H1 (cell line): ENCODE measurements at regions not wholly inside any gene's neighbourhood (a gene's known extent, or its start where the extent isn't known, plus 50 kb on each side); places are given as distances from the start of the nearest gene placed in this dataset.

ENCODE experiments used
- CTCF ChIA-PET: fragments of 300-600 bp; sonication (Branson Sonifier 250); formaldehyde crosslinking; loops from one replicate; lab custom pipeline; 2021; ENCODE audit not compliant: partially characterized antibody; lab: Charles Lee
- POLR2A ChIA-PET: fragments of 300-600 bp; sonication (Branson Sonifier 250); formaldehyde crosslinking; loops from one replicate; lab custom pipeline; 2021; ENCODE audit warnings: inconsistent platforms; ENCODE audit not compliant: partially characterized antibody; lab: Charles Lee
- DNase-seq, 2 experiments: peaks; one replicate each; pipeline versions ENCODE4 v3.0.0 to v3.0.0-alpha.2; 2010 to 2022; ENCODE audit warnings: low spot score in 2 of 2, low read depth in 1 of 2, mixed read lengths in 1 of 2
- FAIRE-seq: peaks from 2 replicates; lab custom pipeline; 2011; peaks lifted over from hg19 to GRCh38; lab: Jason Lieb, UNC
- H2AFZ ChIP-seq: 2 replicates; pipeline ENCODE4 v1.8.1; 2012; ENCODE audit warnings: low read length, inconsistent platforms
- H2AK5ac ChIP-seq: 2 replicates; pipeline ENCODE4 v1.6.1; 2013; ENCODE audit warnings: low read depth, low read length
- H2BK120ac ChIP-seq: replicated peaks from 2 replicates; pipeline ENCODE3; 2013; ENCODE audit warnings: low read depth, low read length, inconsistent platforms
- H2BK12ac ChIP-seq: 2 replicates; pipeline ENCODE4 v1.6.1; 2013; ENCODE audit warnings: low read depth, low read length
- H2BK15ac ChIP-seq: 2 replicates; pipeline ENCODE4 v1.6.1; 2013; ENCODE audit warnings: low read length
- H2BK20ac ChIP-seq: 2 replicates; pipeline ENCODE4 v1.6.1; 2013; ENCODE audit warnings: low read length
- H2BK5ac ChIP-seq: 2 replicates; pipeline ENCODE4 v1.6.1; 2013; ENCODE audit warnings: low read depth, low read length
- H3K14ac ChIP-seq: 2 replicates; pipeline ENCODE4 v1.6.1; 2013; ENCODE audit warnings: inconsistent platforms; ENCODE audit not compliant: insufficient read length
- H3K18ac ChIP-seq: 2 replicates; pipeline ENCODE4 v1.6.1; 2013; ENCODE audit warnings: low read length; ENCODE audit errors: extremely low read depth
- H3K23ac ChIP-seq: 2 replicates; pipeline ENCODE4 v1.6.1; 2013; ENCODE audit warnings: inconsistent platforms; ENCODE audit not compliant: insufficient read length
- H3K23me2 ChIP-seq: 2 replicates; pipeline ENCODE4 v1.6.1; 2013; ENCODE audit warnings: low read depth, low read length
- H3K27ac ChIP-seq: 2 replicates; pipeline ENCODE4 v1.6.1; 2011; ENCODE audit warnings: low read depth, low read length, inconsistent platforms
- H3K27me3 ChIP-seq, 4 experiments: replicated peaks in 1 of 4; 1 replicate in 1 of 4; 2 replicates in 3 of 4; pipeline versions ENCODE4 v1.6.1 to v1.8.1; 2011 to 2013; ENCODE audit warnings: low read length in 3 of 4, mild to moderate bottlenecking in 3 of 4, inconsistent platforms in 2 of 4, mixed read lengths in 2 of 4, moderate library complexity in 1 of 4; ENCODE audit not compliant: control insufficient read depth in 3 of 4, insufficient read depth in 3 of 4; ENCODE audit errors: extremely low read depth in 1 of 4
- H3K36me3 ChIP-seq, 4 experiments: 2 replicates each; pipeline versions ENCODE4 v1.6.1 to v1.8.1; 2011 to 2013; ENCODE audit warnings: mild to moderate bottlenecking in 4 of 4, low read length in 3 of 4, moderate library complexity in 2 of 4, control low read depth in 1 of 4, inconsistent platforms in 1 of 4; ENCODE audit not compliant: insufficient read depth in 4 of 4, control insufficient read depth in 2 of 4
- H3K4ac ChIP-seq: replicated peaks from 2 replicates; pipeline ENCODE3; 2013; ENCODE audit warnings: low read length, low read depth, mixed read lengths, inconsistent platforms; ENCODE audit not compliant: insufficient read length
- H3K4me1 ChIP-seq, 4 experiments: replicated peaks in 1 of 4; 1 replicate in 1 of 4; 2 replicates in 3 of 4; pipeline versions ENCODE4 v1.6.1 to v1.8.1; 2011 to 2013; ENCODE audit warnings: low read length in 3 of 4, inconsistent platforms in 2 of 4, mixed read lengths in 1 of 4; ENCODE audit not compliant: insufficient read depth in 4 of 4, control insufficient read depth in 3 of 4
- H3K4me2 ChIP-seq, 2 experiments: 2 replicates each; pipeline versions ENCODE4 v1.6.1 to v1.8.1; 2011 to 2013; ENCODE audit warnings: low read depth in 2 of 2, low read length in 2 of 2, control low read depth in 1 of 2, inconsistent platforms in 1 of 2, mild to moderate bottlenecking in 1 of 2; ENCODE audit not compliant: insufficient read depth in 1 of 2
- H3K4me3 ChIP-seq, 4 experiments: fragments of 200-600, 300-600 bp in 1 of 4; sonication (generic), shearing (Covaris generic), sonication (Bioruptor Twin) in 1 of 4; 2 replicates each; pipeline versions ENCODE4 v1.5.1 to v1.8.1; 2011 to 2016; ENCODE audit warnings: low read length in 4 of 4, low read depth in 3 of 4, control low read depth in 2 of 4, inconsistent platforms in 2 of 4, mild to moderate bottlenecking in 2 of 4, mixed read lengths in 1 of 4, moderate library complexity in 1 of 4; ENCODE audit not compliant: insufficient read depth in 2 of 4; ENCODE audit errors: extremely low read depth in 1 of 4
- H3K56ac ChIP-seq: replicated peaks from 2 replicates; pipeline ENCODE3; 2013; ENCODE audit warnings: low read depth, mild to moderate bottlenecking, mixed read lengths, low read length, inconsistent platforms; ENCODE audit not compliant: insufficient read length
- H3K79me1 ChIP-seq: 2 replicates; pipeline ENCODE4 v1.6.1; 2013; ENCODE audit warnings: low read depth, low read length, control low read depth
- H3K79me2 ChIP-seq, 2 experiments: 2 replicates each; pipeline versions ENCODE4 v1.6.1 to v1.8.1; 2012 to 2013; ENCODE audit warnings: low read length in 2 of 2, mild to moderate bottlenecking in 2 of 2, inconsistent platforms in 1 of 2; ENCODE audit not compliant: insufficient read depth in 2 of 2, control insufficient read depth in 1 of 2
- H3K9ac ChIP-seq, 4 experiments: replicated peaks in 1 of 4; 1 replicate in 1 of 4; 2 replicates in 3 of 4; pipeline versions ENCODE4 v1.6.1 to v1.8.1; 2011 to 2013; ENCODE audit warnings: low read depth in 3 of 4, low read length in 3 of 4, control low read depth in 2 of 4, mild to moderate bottlenecking in 2 of 4, moderate library complexity in 2 of 4, inconsistent platforms in 1 of 4; ENCODE audit errors: extremely low read depth in 1 of 4
- H3K9me3 ChIP-seq, 2 experiments: 2 replicates each; pipeline versions ENCODE4 v1.6.1 to v1.8.1; 2012 to 2013; ENCODE audit warnings: mild to moderate bottlenecking in 2 of 2, moderate library complexity in 2 of 2, control low read depth in 1 of 2, inconsistent platforms in 1 of 2, low read depth in 1 of 2, low read length in 1 of 2, mixed read lengths in 1 of 2; ENCODE audit not compliant: insufficient read depth in 2 of 2
- H4K20me1 ChIP-seq, 2 experiments: replicated peaks in 1 of 2; 2 replicates each; pipeline versions ENCODE3 to v1.8.1; 2011 to 2013; ENCODE audit warnings: inconsistent platforms in 2 of 2, low read length in 2 of 2, mild to moderate bottlenecking in 1 of 2; ENCODE audit not compliant: insufficient read depth in 2 of 2, control insufficient read depth in 1 of 2
- H4K5ac ChIP-seq: 2 replicates; pipeline ENCODE4 v1.6.1; 2013; ENCODE audit warnings: low read length, low read depth, mixed read lengths, inconsistent platforms; ENCODE audit not compliant: insufficient read length
- H4K8ac ChIP-seq: 2 replicates; pipeline ENCODE4 v1.8.0; 2013; ENCODE audit warnings: mild to moderate bottlenecking, moderate library complexity, low read length, inconsistent platforms; ENCODE audit not compliant: insufficient read depth; ENCODE audit errors: extremely low read depth
- H4K91ac ChIP-seq: replicated peaks from 2 replicates; pipeline ENCODE3; 2013; ENCODE audit warnings: low read length, mixed read lengths, inconsistent platforms; ENCODE audit not compliant: insufficient read length
- ATF2 ChIP-seq: IDR thresholded peaks from 2 replicates; pipeline ENCODE4 v1.6.1; 2012; ENCODE audit warnings: low read length, inconsistent platforms
- CREB1 ChIP-seq: IDR thresholded peaks from 2 replicates; pipeline ENCODE4 v1.6.1; 2012; ENCODE audit warnings: inconsistent platforms
- GTF2F1 ChIP-seq: IDR thresholded peaks from 2 replicates; pipeline ENCODE4 v1.6.1; 2012; ENCODE audit warnings: low read depth, low read length, improper control_type of control experiment, borderline replicate concordance
- HDAC2 ChIP-seq, 2 experiments: fragments of 300-600 bp in 1 of 2; sonication (generic) in 1 of 2; IDR thresholded peaks; 2 replicates each; pipeline ENCODE4 v1.6.1; 2011 to 2012; ENCODE audit warnings: low read depth in 2 of 2, low read length in 2 of 2, mild to moderate bottlenecking in 2 of 2, moderate library complexity in 2 of 2, borderline replicate concordance in 1 of 2, inconsistent platforms in 1 of 2
- JUND ChIP-seq: IDR thresholded peaks from 2 replicates; pipeline ENCODE4 v1.6.1; 2011; ENCODE audit warnings: mild to moderate bottlenecking, improper control_type of control experiment, low read length
- POLR2A ChIP-seq, 2 experiments: IDR thresholded peaks; 1 replicate in 1 of 2; 2 replicates in 1 of 2; pipeline ENCODE4 v1.6.1; 2011; ENCODE audit warnings: low read depth in 2 of 2, low read length in 2 of 2, mild to moderate bottlenecking in 2 of 2; ENCODE audit errors: control extremely low read depth in 1 of 2
- SIN3A ChIP-seq, 2 experiments: IDR thresholded peaks in 1 of 2; conservative IDR thresholded peaks in 1 of 2; 2 replicates each; pipeline ENCODE4 v1.6.1; 2011 to 2012; ENCODE audit warnings: low read length in 2 of 2, improper control_type of control experiment in 1 of 2, low read depth in 1 of 2, mild to moderate bottlenecking in 1 of 2
- SP2 ChIP-seq: IDR thresholded peaks from 2 replicates; pipeline ENCODE4 v1.6.1; 2012; ENCODE audit warnings: mild to moderate bottlenecking, low read length, inconsistent platforms
- TBP ChIP-seq: IDR thresholded peaks from 2 replicates; pipeline ENCODE4 v1.6.1; 2011; ENCODE audit warnings: low read depth, low read length, improper control_type of control experiment
- WGBS, 2 experiments: shearing (Covaris generic) in 1 of 2; methylation state at CpG; one replicate each; pipeline versions ENCODE4 v1.1.6 to v1.1.7; 2013 to 2015; ENCODE audit warnings: low lambda C conversion rate in 2 of 2, mixed read lengths in 2 of 2, inconsistent platforms in 1 of 2, low coverage in 1 of 2, missing lambda C conversion rate in 1 of 2; ENCODE audit not compliant: insufficient replicate concordance in 2 of 2, insufficient coverage in 1 of 2, insufficient read length in 1 of 2; ENCODE audit errors: extremely low coverage in 1 of 2, missing lambda C conversion rate in 1 of 2; 5-methylcytosine and 5-hydroxymethylcytosine counted together

GRCh38 chr18:75554644-75555185, 127.2 kb upstream of the SMIM21 start:
- Histone ChIP-seq H3K23ac (no peak overlapping the region), H2BK15ac (0 out of 2 replicates have a peak overlapping the region, but pooled peaks have one; percentile 2), H3K79me2 (no peaks in the 10 kb centered on the region), H2BK120ac (no peak overlapping the region), H3K4me3 (no peak overlapping the region), H2AK5ac (no peak overlapping the region), H3K18ac (no peak overlapping the region), H3K79me1 (no peaks in the 10 kb centered on the region), H4K5ac (no peak overlapping the region), H3K36me3 (no peaks in the 10 kb centered on the region), H3K23me2 (no peaks in the 10 kb centered on the region), H3K27ac (no peak overlapping the region), H2BK20ac (no peak overlapping the region), H3K4ac (no peak overlapping the region), H4K8ac (no peak overlapping the region), H2AFZ (no peak overlapping the region), H2BK5ac (no peak overlapping the region), H3K14ac (no peak overlapping the region), H3K27me3 (no peaks in the 10 kb centered on the region), H3K9ac (0 out of 7 replicates have a peak overlapping the region, but pooled peaks of 1 of the 4 experiments have one; percentile 18), H4K91ac (no peak overlapping the region), H3K56ac (no peak overlapping the region), H3K9me3 (no peaks in the 10 kb centered on the region), H2BK12ac (no peak overlapping the region; the same call in 1 of the 2 replicates), H3K4me1 (peaks cover 0 to 4% (median 2%) of the 10 kb centered on the region in 4 experiments; a peak in 1 of 7 replicates), H3K4me2 (0 out of 4 replicates have a peak overlapping the region, but pooled peaks of 1 of the 2 experiments have one; percentile 9), H4K20me1 (no peaks in the 10 kb centered on the region)
- 90% methylated on average over 2 of the region's 2 CpGs; no CpG with 5 or more reads in 1 of the 2 experiments for WGBS, 2 experiments
- POLR2A ChIA-PET, result no interaction called here
- FAIRE-seq (no peak), DNase-seq (no peak)
- TF ChIP-seq SIN3A (conservative IDR thresholded peaks at IDR 0.05 in 1 of 2, IDR thresholded peaks at IDR 0.05 in 1 of 2; ENCODE audit: low read depth in 1 of 2, low read length in 2 of 2) (no peak), POLR2A (IDR thresholded peaks at IDR 0.05; ENCODE audit: control extremely low read depth in 1 of 2, low read depth in 2 of 2, low read length in 2 of 2) (no peak), CREB1 (no peak), ATF2 (no peak), GTF2F1 (no peak), SP2 (no peak), TBP (no peak), JUND (no peak), HDAC2 (IDR thresholded peaks at IDR 0.05; ENCODE audit: borderline replicate concordance in 1 of 2, low read depth in 2 of 2, low read length in 2 of 2) (no peak)
- CTCF ChIA-PET, result no interaction called here
